ENCODE measurements at regions not wholly inside any gene's neighbourhood (a gene's known extent, or its start where the extent isn't known, plus 50 kb on each side); places are given as distances from the start of the nearest gene placed in this dataset.

GRCh38 chr2:15776629-15776919 lies 163.8 kb upstream of the MYCN start:
- H3K79me2 ChIP-seq (ENCODE audit: control insufficient read depth in 1 of 2, insufficient read depth in 2 of 2, low read length in 2 of 2): no peaks in the 10 kb centered on the region
- no peaks in the 10 kb centered on the region for H4K20me1 ChIP-seq (replicated peaks in 1 of 2; ENCODE audit: control insufficient read depth in 1 of 2, insufficient read depth in 2 of 2, low read length in 2 of 2)
- POLR2A ChIA-PET (ENCODE audit: partially characterized antibody): no interaction called here
- no peak overlapping the region for H2BK5ac ChIP-seq (ENCODE audit: low read depth, low read length)
- CTCF ChIA-PET (ENCODE audit: partially characterized antibody): interaction anchor here (0.8 kb wide), 1 partner anchor 20 kb away, joined by 3 read pairs; no protein-coding TSS in a partner anchor
- no peak overlapping the region for H3K27ac ChIP-seq (ENCODE audit: low read depth, low read length)
- no peaks in the 10 kb centered on the region for H3K79me1 ChIP-seq (ENCODE audit: low read depth, low read length)
- H3K14ac ChIP-seq (ENCODE audit: insufficient read length): no peak overlapping the region
- H3K9me3 ChIP-seq (ENCODE audit: insufficient read depth in 2 of 2, low read depth in 1 of 2, low read length in 1 of 2): no peaks in the 10 kb centered on the region
- no peak overlapping the region for H2BK120ac ChIP-seq (replicated peaks; ENCODE audit: low read depth, low read length)
- no peak overlapping the region for H2AFZ ChIP-seq (ENCODE audit: low read length)
- no peak overlapping the region for H2BK12ac ChIP-seq (ENCODE audit: low read depth, low read length)
- no peaks in the 10 kb centered on the region for H3K27me3 ChIP-seq (replicated peaks in 1 of 4; ENCODE audit: control insufficient read depth in 3 of 4, extremely low read depth in 1 of 4, insufficient read depth in 3 of 4, low read length in 3 of 4)
- DNase-seq (ENCODE audit: low read depth in 1 of 2, low spot score in 2 of 2) (no peak), FAIRE-seq (no peak)
- H4K8ac ChIP-seq (ENCODE audit: extremely low read depth, insufficient read depth, low read length): no peak overlapping the region
- H3K9ac ChIP-seq (replicated peaks in 1 of 4; ENCODE audit: extremely low read depth in 1 of 4, low read depth in 3 of 4, low read length in 3 of 4): no peak overlapping the region
- peaks cover 4% of the 10 kb centered on the region; the same call in 1 of the 2 replicates for H3K23me2 ChIP-seq (ENCODE audit: low read depth, low read length)
- H3K4me2 ChIP-seq (ENCODE audit: insufficient read depth in 1 of 2, low read depth in 2 of 2, low read length in 2 of 2): no peak overlapping the region
- H3K4ac ChIP-seq (replicated peaks; ENCODE audit: insufficient read length, low read depth, low read length): no peak overlapping the region
- no peak overlapping the region for H4K5ac ChIP-seq (ENCODE audit: insufficient read length, low read depth, low read length)
- no peak overlapping the region for H2AK5ac ChIP-seq (ENCODE audit: low read depth, low read length)
- no peak overlapping the region for H2BK15ac ChIP-seq (ENCODE audit: low read length)
- WGBS, 2 experiments (ENCODE audit: extremely low coverage in 1 of 2, insufficient coverage in 1 of 2, insufficient read length in 1 of 2, insufficient replicate concordance in 2 of 2, low coverage in 1 of 2, low lambda C conversion rate in 2 of 2, missing lambda C conversion rate in 1 of 2): 89% methylated on average over 3 of the region's 3 CpGs; no CpG with 5 or more reads in 1 of the 2 experiments
- H3K23ac ChIP-seq (ENCODE audit: insufficient read length): no peak overlapping the region
- H3K18ac ChIP-seq (ENCODE audit: extremely low read depth, low read length): no peak overlapping the region
- H2BK20ac ChIP-seq (ENCODE audit: low read length): no peak overlapping the region
- no peak overlapping the region for H3K56ac ChIP-seq (replicated peaks; ENCODE audit: insufficient read length, low read depth, low read length)
- no peak overlapping the region for H4K91ac ChIP-seq (replicated peaks; ENCODE audit: insufficient read length, low read length)
- H3K4me1 ChIP-seq (replicated peaks in 1 of 4; ENCODE audit: control insufficient read depth in 3 of 4, insufficient read depth in 4 of 4, low read length in 3 of 4): no peaks in the 10 kb centered on the region
- H3K36me3 ChIP-seq (ENCODE audit: control insufficient read depth in 2 of 4, insufficient read depth in 4 of 4, low read length in 3 of 4): no peaks in the 10 kb centered on the region
- no peak overlapping the region for H3K4me3 ChIP-seq (ENCODE audit: extremely low read depth in 1 of 4, insufficient read depth in 2 of 4, low read depth in 3 of 4, low read length in 4 of 4)
- TF ChIP-seq, protein P1, sequence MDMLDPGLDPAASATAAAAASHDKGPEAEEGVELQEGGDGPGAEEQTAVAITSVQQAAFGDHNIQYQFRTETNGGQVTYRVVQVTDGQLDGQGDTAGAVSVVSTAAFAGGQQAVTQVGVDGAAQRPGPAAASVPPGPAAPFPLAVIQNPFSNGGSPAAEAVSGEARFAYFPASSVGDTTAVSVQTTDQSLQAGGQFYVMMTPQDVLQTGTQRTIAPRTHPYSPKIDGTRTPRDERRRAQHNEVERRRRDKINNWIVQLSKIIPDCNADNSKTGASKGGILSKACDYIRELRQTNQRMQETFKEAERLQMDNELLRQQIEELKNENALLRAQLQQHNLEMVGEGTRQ (IDR thresholded peaks at IDR 0.05; ENCODE audit: low read length): no peak
- TF ChIP-seq RBBP5 (IDR thresholded peaks at IDR 0.05; ENCODE audit: borderline replicate concordance, low read depth, low read length): no peak
- no peak for TF ChIP-seq SUZ12 (IDR thresholded peaks at IDR 0.05; ENCODE audit: low read length)
- no peak for TF ChIP-seq CTBP2 (IDR thresholded peaks at IDR 0.05; ENCODE audit: borderline replicate concordance, insufficient read depth, insufficient read length, low read length)
- no peak for TF ChIP-seq PHF8 (conservative IDR thresholded peaks at IDR 0.05; ENCODE audit: low read depth, low read length)
- no peak for TF ChIP-seq RAD21 (IDR thresholded peaks at IDR 0.05 in 1 of 2, conservative IDR thresholded peaks at IDR 0.05 in 1 of 2; ENCODE audit: low read depth in 2 of 2, low read length in 2 of 2)
